Fibroblast of lung (primary cell): ENCODE measurements at regions not wholly inside any gene's neighbourhood (a gene's known extent, or its start where the extent isn't known, plus 50 kb on each side); places are given as distances from the start of the nearest gene placed in this dataset.

Experiments
- DNase-seq, 2 donors: peaks; one replicate each; pipeline versions ENCODE4 v3.0.0 to v3.0.0-alpha.2; 2010; ENCODE audit warnings: low read depth in 2 of 2
- H2AFZ ChIP-seq: 2 replicates; pipeline ENCODE4 v1.5.1; 2012; ENCODE audit warnings: low read length, control low read depth, inconsistent platforms
- H3K27ac ChIP-seq: 2 replicates; pipeline ENCODE4 v1.5.1; 2011; ENCODE audit warnings: low read length, control low read depth; ENCODE audit not compliant: insufficient read depth
- H3K27me3 ChIP-seq: 2 replicates; pipeline ENCODE4 v1.5.1; 2011; ENCODE audit warnings: mild to moderate bottlenecking, low read length; ENCODE audit not compliant: control insufficient read depth, insufficient read depth
- H3K36me3 ChIP-seq: 2 replicates; pipeline ENCODE4 v1.5.1; 2011; ENCODE audit warnings: low read length; ENCODE audit not compliant: control insufficient read depth, insufficient read depth
- H3K4me1 ChIP-seq: 2 replicates; pipeline ENCODE4 v1.5.1; 2011; ENCODE audit warnings: low read length; ENCODE audit not compliant: control insufficient read depth, insufficient read depth; ENCODE audit errors: extremely low read depth
- H3K4me2 ChIP-seq: 2 replicates; pipeline ENCODE4 v1.5.1; 2011; ENCODE audit warnings: low read length, control low read depth; ENCODE audit not compliant: insufficient read depth; ENCODE audit errors: extremely low read depth
- H3K4me3 ChIP-seq, 4 experiments: fragments of 200-600 bp in 1 of 4; sonication (generic) in 1 of 4; replicated peaks in 1 of 4; 2 replicates each; pipeline ENCODE4 v1.5.1; 2011 to 2016; ENCODE audit warnings: low read length in 4 of 4, low read depth in 3 of 4, mild to moderate bottlenecking in 3 of 4, control low read depth in 2 of 4, inconsistent platforms in 1 of 4, mixed read lengths in 1 of 4; ENCODE audit not compliant: insufficient read depth in 1 of 4; ENCODE audit errors: control extremely low read depth in 1 of 4
- H3K79me2 ChIP-seq: 2 replicates; pipeline ENCODE4 v1.5.1; 2012; ENCODE audit warnings: mild to moderate bottlenecking, low read length, inconsistent platforms; ENCODE audit not compliant: control insufficient read depth, insufficient read depth
- H3K9ac ChIP-seq: 2 replicates; pipeline ENCODE4 v1.5.1; 2011; ENCODE audit warnings: mild to moderate bottlenecking, low read length, control low read depth; ENCODE audit not compliant: insufficient read depth
- H3K9me3 ChIP-seq: 2 replicates; pipeline ENCODE4 v1.5.1; 2012; ENCODE audit warnings: low read depth, low read length; ENCODE audit not compliant: control insufficient read depth, insufficient read depth
- H4K20me1 ChIP-seq: 2 replicates; pipeline ENCODE4 v1.5.1; 2011; ENCODE audit warnings: low read length; ENCODE audit not compliant: control insufficient read depth, insufficient read depth; ENCODE audit errors: extremely low read depth
- CTCF ChIP-seq, 2 donors: IDR thresholded peaks in 1 of 2; conservative IDR thresholded peaks in 1 of 2; 1 replicate in 1 of 2; 2 replicates in 1 of 2; pipeline ENCODE4 v1.5.1; 2011 to 2012; ENCODE audit warnings: low read length in 2 of 2, control low read depth in 1 of 2, inconsistent platforms in 1 of 2, low read depth in 1 of 2, mild to moderate bottlenecking in 1 of 2
- EZH2 ChIP-seq: IDR thresholded peaks from 2 replicates; pipeline ENCODE4 v1.5.1; 2012; ENCODE audit warnings: low read length, control low read depth, mild to moderate bottlenecking; ENCODE audit errors: missing control alignments

GRCh38 chr1:192524223-192524622 lies 51.4 kb upstream of the RGS1 start:
- Histone ChIP-seq H3K27ac (no peak overlapping the region), H3K9ac (no peak overlapping the region), H3K4me3 (no peak overlapping the region), H2AFZ (no peak overlapping the region), H3K79me2 (no peaks in the 10 kb centered on the region), H3K9me3 (no peaks in the 10 kb centered on the region), H3K4me1 (no peaks in the 10 kb centered on the region), H3K27me3 (no peaks in the 10 kb centered on the region), H3K4me2 (no peak overlapping the region), H4K20me1 (no peaks in the 10 kb centered on the region), H3K36me3 (no peaks in the 10 kb centered on the region)
- DNase-seq: peak; percentile 69 to 90
- no peak for TF ChIP-seq CTCF (conservative IDR thresholded peaks at IDR 0.05 in 1 of 2, IDR thresholded peaks at IDR 0.05 in 1 of 2; ENCODE audit: low read depth in 1 of 2, low read length in 2 of 2)
- no peak for TF ChIP-seq EZH2
